ENCODE measurements at regions not wholly inside any gene's neighbourhood (a gene's known extent, or its start where the extent isn't known, plus 50 kb on each side); places are given as distances from the start of the nearest gene placed in this dataset.

DNA sequence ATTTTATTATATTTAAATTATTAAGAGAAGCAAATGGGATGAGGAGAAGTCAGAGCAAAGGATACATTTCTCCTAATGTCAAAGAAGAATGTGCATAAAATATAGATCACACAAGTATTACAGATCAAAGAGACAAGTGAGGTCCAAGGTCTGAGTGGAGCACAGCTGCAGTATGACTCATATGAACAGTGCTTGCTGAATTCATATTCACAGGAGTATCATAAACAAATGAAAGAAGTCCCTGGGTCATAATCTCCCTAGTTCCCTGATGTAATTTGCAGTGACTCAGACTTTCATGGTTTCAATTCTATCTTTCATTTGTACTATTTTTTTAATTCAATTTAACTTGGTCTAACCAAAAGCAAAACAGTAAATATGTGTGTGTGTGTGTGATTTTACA, 499.0 kb upstream of the CCDC179 start:
- H3K27me3 ChIP-seq (ENCODE audit: control insufficient read depth, insufficient read depth, low read length) = no peaks in the 10 kb centered on the region
- no peaks in the 10 kb centered on the region for H3K36me3 ChIP-seq (replicated peaks; ENCODE audit: control insufficient read depth, insufficient read depth, low read length)
- no peak for DNase-seq
- no peak overlapping the region for H3K4me3 ChIP-seq (ENCODE audit: insufficient read depth, low read depth, low read length)

GRCh38 chr11:23364076-23364475, 503.8 kb upstream of the CCDC179 start:
- Histone ChIP-seq H3K27me3 (ENCODE audit: control insufficient read depth, insufficient read depth, low read length) (no peaks in the 10 kb centered on the region), H3K4me3 (ENCODE audit: insufficient read depth, low read depth, low read length) (no peak overlapping the region), H3K36me3 (replicated peaks; ENCODE audit: control insufficient read depth, insufficient read depth, low read length) (no peaks in the 10 kb centered on the region)
- DNase-seq = no peak

DNA sequence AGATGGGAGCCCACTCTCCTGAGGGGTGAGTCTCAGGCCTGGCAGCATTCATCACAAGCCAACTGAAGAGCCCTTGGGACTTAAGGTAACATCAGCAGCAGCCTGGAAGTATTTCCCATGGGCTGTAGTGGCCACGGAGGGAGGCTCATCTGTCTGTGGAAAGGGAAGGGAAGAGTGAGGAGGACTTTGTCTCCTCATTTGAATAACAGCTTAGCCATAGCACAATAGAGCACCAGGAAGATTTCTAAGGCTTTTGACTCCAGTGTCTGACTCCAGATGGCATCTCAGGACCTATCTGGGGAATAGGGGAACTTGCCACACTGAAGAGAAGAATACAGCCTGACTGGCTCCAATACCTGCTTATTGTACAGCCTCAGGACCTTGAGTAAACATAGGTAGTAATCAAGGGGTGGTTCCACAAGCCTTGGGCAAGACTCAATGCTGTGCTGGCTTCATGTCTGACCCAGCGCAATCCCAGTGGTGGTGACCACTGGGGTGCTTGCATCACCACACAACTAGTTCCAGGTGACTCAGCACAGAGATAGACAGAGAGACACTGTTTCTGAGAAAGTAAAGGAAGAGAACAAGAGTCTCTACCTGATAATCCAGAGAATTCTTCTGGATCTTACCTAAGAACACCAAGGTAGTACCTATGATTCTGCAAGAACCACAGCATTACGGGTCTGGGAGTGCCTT, 510.5 kb upstream of the CCDC179 start:
- Histone ChIP-seq H3K27me3 (ENCODE audit: control insufficient read depth, insufficient read depth, low read length) (no peaks in the 10 kb centered on the region), H3K4me3 (ENCODE audit: insufficient read depth, low read depth, low read length) (no peak overlapping the region), H3K36me3 (replicated peaks; ENCODE audit: control insufficient read depth, insufficient read depth, low read length) (no peaks in the 10 kb centered on the region)
- DNase-seq = no peak

GRCh38 chr11:23377909-23378308, 517.6 kb upstream of the CCDC179 start:
- no peak for DNase-seq
- Histone ChIP-seq H3K36me3 (replicated peaks; ENCODE audit: control insufficient read depth, insufficient read depth, low read length) (no peaks in the 10 kb centered on the region), H3K27me3 (ENCODE audit: control insufficient read depth, insufficient read depth, low read length) (no peaks in the 10 kb centered on the region), H3K4me3 (ENCODE audit: insufficient read depth, low read depth, low read length) (no peak overlapping the region)

- Histone ChIP-seq H3K27me3 (ENCODE audit: control insufficient read depth, insufficient read depth, low read length) (no peaks in the 10 kb centered on the region), H3K4me3 (ENCODE audit: insufficient read depth, low read depth, low read length) (no peak overlapping the region), H3K36me3 (replicated peaks; ENCODE audit: control insufficient read depth, insufficient read depth, low read length) (no peaks in the 10 kb centered on the region)
- DNase-seq = no peak
These were observed 530.8 kb upstream of the CCDC179 start for GRCh38 chr11:23391031-23391430.

DNA sequence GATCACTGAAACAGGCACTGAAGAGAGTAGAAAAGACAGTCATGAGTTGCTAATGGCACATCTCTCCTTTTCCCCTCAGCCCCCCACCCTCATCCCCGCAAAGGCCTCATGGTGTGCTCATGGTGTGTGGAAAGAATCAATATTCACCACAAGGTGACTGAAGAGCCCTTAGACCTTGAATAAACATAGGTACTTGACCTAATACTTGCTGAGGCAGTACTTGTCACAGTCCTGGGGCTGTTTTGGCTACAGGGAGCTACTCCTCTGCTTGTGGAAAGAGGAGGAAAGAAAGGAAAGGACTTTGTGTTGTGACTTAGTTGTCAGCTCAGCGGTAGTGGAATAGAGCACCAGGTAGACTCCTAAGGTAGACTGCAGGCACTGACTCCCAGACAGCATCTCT, 537.8 kb upstream of the CCDC179 start:
- peak; percentile 19 for DNase-seq
- H3K4me3 ChIP-seq (ENCODE audit: insufficient read depth, low read depth, low read length) = no peak overlapping the region
- no peaks in the 10 kb centered on the region for H3K36me3 ChIP-seq (replicated peaks; ENCODE audit: control insufficient read depth, insufficient read depth, low read length)
- H3K27me3 ChIP-seq (ENCODE audit: control insufficient read depth, insufficient read depth, low read length) = no peaks in the 10 kb centered on the region

DNA sequence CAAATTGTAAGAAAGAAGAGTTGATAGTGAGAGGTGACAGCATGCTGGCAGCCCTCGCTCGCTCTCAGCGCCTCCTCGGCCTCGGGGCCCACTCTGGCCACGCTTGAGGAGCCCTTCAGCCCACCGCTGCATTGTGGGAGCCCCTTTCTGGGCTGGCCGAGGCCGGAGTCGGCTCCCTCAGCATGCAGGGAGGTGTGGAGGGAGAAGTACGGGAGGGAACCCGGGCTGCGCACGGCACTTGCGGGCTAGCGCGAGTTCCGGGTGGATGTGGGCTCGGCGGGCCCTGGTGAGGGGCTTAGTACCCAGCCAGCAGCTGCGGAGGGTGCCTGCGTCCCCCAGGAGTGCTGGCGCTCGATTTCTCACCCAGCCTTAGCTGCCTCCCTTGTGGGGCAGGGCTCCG, 539.7 kb upstream of the CCDC179 start:
- H3K36me3 ChIP-seq (replicated peaks; ENCODE audit: control insufficient read depth, insufficient read depth, low read length) = no peaks in the 10 kb centered on the region
- DNase-seq = no peak
- no peak overlapping the region for H3K4me3 ChIP-seq (ENCODE audit: insufficient read depth, low read depth, low read length)
- no peaks in the 10 kb centered on the region for H3K27me3 ChIP-seq (ENCODE audit: control insufficient read depth, insufficient read depth, low read length)

DNA sequence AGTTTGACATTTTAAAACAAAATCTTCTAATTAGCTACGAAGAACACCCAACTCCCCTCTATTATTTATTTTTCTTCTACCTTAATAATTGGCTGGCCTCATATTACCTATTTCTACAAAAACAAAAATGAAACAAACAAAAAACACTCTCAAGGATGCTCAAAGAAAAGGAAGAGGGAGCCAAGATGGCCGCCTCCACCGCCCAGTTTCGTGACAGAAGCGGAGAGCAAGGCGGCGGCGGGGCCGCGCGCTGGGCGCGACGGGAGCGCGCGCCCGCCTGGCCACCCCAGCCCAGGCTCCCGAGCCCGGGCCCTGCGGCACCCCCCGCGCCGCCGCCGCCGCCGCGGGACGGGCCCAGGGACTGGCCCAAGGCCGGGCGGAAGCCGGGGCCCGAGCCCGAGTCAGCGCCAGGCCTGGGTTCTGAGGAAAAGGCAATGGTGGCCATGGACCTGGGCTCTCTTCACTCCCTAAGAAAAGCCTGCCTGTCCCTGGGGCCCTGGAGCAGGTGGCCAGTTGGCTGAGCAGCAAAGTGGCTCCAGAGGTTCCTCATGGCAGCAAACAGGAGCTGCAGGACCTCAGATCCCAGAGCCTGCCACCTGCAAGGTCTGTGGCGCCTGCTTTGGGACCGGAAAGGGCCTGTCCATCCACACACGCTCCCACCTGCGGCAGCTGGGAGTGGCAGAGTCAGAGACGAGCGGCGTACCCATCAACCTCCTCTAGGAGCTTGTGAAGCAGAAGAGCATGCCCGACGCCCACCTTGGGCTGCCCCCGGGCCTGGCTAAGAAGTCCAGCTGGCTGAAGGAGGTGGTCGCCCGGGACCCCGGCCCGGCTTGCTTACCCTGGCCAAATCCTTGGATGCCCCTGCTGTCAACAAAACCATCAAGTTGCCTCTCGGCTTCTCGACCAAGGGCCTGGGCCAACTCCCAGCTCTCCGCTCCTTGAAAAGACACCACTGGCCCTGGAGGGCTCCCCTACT, 543.2 kb upstream of the CCDC179 start:
- H3K4me3 ChIP-seq (ENCODE audit: insufficient read depth, low read depth, low read length) = no peak overlapping the region
- H3K36me3 ChIP-seq (replicated peaks; ENCODE audit: control insufficient read depth, insufficient read depth, low read length) = no peaks in the 10 kb centered on the region
- no peaks in the 10 kb centered on the region for H3K27me3 ChIP-seq (ENCODE audit: control insufficient read depth, insufficient read depth, low read length)
- DNase-seq = peak; percentile 16

DNA sequence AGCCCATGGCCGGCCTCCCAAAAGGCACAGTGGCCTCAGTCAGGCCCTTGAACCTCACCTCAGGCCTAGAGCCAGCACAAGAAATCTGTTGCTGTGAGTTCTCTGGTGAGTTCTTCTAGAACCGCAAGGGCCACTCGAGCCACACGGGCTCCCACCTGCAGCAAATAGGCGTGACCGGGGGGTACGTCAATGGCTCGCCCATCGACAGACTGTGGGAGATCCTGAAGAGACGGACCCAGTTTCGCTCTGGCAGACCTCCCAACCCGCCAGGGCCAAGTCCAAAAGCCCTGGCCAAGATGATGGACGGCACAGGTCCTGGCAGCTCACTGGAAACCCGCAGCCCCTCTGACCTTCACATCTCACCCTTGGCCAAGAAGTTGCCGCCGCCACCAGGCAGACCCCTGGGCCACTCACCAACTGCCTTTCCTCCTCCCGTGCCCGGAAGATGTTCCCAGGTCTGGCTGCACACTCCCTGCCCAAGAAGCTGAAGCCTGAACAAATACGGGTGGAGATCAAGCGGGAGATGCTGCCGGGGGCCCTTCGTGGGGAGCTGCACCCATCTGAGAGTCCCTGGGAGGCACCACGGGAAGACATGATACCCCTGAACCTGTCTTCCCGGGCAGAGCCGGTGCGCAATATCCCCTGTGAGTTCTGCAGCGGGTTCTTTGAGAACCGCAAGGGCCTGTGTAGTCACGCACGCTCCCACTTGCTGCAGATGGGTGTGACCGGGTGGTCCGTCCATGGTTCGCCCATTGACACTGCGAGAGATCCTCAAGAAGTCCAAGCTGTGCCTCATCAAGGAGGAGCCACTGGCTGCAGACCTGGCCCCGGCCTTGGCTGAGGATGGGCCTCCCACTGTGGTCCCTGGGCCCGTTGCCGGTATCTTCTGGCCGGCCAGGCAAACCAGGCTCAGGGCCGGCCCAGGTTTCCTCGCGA, 544.2 kb upstream of the CCDC179 start:
- DNase-seq = no peak
- Histone ChIP-seq H3K36me3 (replicated peaks; ENCODE audit: control insufficient read depth, insufficient read depth, low read length) (no peaks in the 10 kb centered on the region), H3K27me3 (ENCODE audit: control insufficient read depth, insufficient read depth, low read length) (no peaks in the 10 kb centered on the region), H3K4me3 (ENCODE audit: insufficient read depth, low read depth, low read length) (no peak overlapping the region)

DNA sequence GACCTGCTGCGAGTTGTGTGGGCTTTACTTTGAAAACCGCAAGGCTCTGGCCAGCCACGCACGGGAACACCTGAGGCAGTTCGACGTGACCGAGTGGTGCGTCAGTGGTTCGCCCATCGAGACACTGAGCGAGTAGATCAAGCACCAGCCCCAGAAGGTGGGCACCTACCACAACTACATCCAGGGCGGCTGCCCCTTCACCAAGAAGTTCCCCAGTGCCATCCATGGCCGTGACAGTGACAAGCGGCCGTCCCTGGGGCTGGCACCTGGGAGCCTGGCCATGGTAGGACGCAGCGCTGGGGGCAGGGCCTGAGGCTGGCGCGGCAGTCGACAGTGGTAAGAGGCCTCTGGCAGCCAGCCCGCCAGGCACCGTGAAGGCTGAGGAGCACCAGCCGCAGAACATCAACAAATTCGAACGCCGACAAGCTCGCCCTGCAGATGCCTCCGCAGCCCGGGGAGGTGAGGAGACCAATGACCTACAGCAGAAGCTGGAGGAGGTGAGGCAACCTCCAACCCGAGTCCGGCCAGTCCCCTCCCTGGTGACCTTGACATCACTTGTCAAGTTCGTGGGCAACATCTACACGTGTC, 545.2 kb upstream of the CCDC179 start:
- H3K4me3 ChIP-seq (ENCODE audit: insufficient read depth, low read depth, low read length) = no peak overlapping the region
- no peak for DNase-seq
- no peaks in the 10 kb centered on the region for H3K36me3 ChIP-seq (replicated peaks; ENCODE audit: control insufficient read depth, insufficient read depth, low read length)
- H3K27me3 ChIP-seq (ENCODE audit: control insufficient read depth, insufficient read depth, low read length) = no peaks in the 10 kb centered on the region

- Histone ChIP-seq H3K36me3 (replicated peaks; ENCODE audit: control insufficient read depth, insufficient read depth, low read length) (no peaks in the 10 kb centered on the region), H3K27me3 (ENCODE audit: control insufficient read depth, insufficient read depth, low read length) (no peaks in the 10 kb centered on the region), H3K4me3 (ENCODE audit: insufficient read depth, low read depth, low read length) (no peak overlapping the region)
- DNase-seq = peak; percentile 42
These were observed 546.0 kb upstream of the CCDC179 start for GRCh38 chr11:23406131-23406819.

DNA sequence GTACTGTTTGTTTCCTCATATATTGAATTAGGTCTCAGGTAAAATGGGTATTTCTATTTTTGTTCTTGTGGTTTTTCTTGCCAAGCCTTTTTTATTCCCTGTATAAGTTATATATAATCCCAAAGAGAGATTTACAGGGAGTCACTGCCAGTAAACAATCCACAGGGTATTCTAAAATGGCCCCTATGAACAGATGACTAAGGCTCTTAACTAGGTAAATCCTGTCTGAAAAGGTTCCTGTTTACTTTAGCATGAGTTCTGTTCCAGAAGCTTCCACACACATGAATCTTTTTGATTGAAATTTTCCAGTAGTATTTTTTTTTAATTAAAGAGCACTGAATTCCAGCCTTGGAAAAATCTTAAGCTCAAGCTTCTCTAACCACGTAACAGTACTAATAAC, 552.8 kb upstream of the CCDC179 start:
- H3K27me3 ChIP-seq (ENCODE audit: control insufficient read depth, insufficient read depth, low read length) = no peaks in the 10 kb centered on the region
- no peaks in the 10 kb centered on the region for H3K36me3 ChIP-seq (replicated peaks; ENCODE audit: control insufficient read depth, insufficient read depth, low read length)
- no peak overlapping the region for H3K4me3 ChIP-seq (ENCODE audit: insufficient read depth, low read depth, low read length)
- DNase-seq = no peak

- Histone ChIP-seq H3K4me3 (ENCODE audit: insufficient read depth, low read depth, low read length) (no peak overlapping the region), H3K36me3 (replicated peaks; ENCODE audit: control insufficient read depth, insufficient read depth, low read length) (no peaks in the 10 kb centered on the region), H3K27me3 (ENCODE audit: control insufficient read depth, insufficient read depth, low read length) (no peaks in the 10 kb centered on the region)
- no peak for DNase-seq
These were observed 562.8 kb upstream of the CCDC179 start for GRCh38 chr11:23423104-23423503.

DNA sequence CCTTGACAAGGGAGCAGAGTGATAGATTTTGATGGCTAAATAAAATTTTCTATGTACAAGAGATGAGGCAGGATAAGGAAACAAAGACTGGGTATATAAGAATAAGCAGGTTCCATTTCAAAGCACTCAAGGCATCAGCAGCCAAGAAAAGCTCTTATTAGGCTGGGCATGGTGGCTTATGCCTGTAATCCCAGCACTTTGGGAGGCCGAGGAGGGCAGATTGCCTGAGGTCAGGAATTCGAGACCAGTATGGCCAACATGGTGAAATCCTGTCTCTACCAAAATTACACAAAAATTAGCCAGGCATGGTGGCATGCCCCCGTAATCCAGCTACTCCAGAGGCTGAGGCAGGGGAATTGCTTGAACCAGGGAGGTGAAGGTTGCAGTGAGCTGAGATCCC, 563.4 kb upstream of the CCDC179 start:
- no peaks in the 10 kb centered on the region for H3K27me3 ChIP-seq (ENCODE audit: control insufficient read depth, insufficient read depth, low read length)
- H3K36me3 ChIP-seq (replicated peaks; ENCODE audit: control insufficient read depth, insufficient read depth, low read length) = no peaks in the 10 kb centered on the region
- no peak for DNase-seq
- H3K4me3 ChIP-seq (ENCODE audit: insufficient read depth, low read depth, low read length) = no peak overlapping the region

Measured in H7 (cell line).